ENCODE measurements at regions not wholly inside any gene's neighbourhood (a gene's known extent, or its start where the extent isn't known, plus 50 kb on each side); places are given as distances from the start of the nearest gene placed in this dataset.

DNA sequence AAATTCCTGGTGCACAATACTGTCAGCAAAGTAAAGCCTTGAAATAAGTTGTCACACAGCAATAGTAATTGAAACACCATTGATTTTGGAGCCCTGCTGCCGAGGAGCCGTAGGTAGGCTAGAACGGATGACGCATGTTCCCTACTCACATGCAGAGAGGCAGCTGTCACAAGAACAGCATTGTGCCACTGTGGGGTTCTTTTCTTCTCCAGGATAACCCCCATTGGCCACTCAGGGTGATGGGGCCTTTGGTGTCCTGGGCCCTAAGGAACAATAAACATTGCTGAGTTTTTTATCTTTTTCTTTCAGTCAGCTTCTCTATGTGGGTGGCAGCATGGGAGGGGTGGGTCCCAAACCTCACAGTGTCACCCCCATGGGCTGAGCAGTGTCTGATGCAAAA lies 542.3 kb downstream of the BCOR start:
- Mint-ChIP-seq H3K27me3 (ENCODE audit: insufficient read depth) (peaks cover 11% of the 10 kb centered on the region), H3K36me3 (ENCODE audit: low read depth) (no peaks in the 10 kb centered on the region), H3K9me3 (peaks cover 37% of the 10 kb centered on the region), H3K4me3 (no peak overlapping the region), H3K4me1 (peaks cover 4% of the 10 kb centered on the region), H3K27ac (no peak overlapping the region)
- Histone ChIP-seq H3K9me3 (ENCODE audit: control insufficient read depth, low read length) (peaks cover 18% of the 10 kb centered on the region), H3K9ac (ENCODE audit: extremely low read depth, low read length, poor library complexity, severe bottlenecking) (no peak overlapping the region), H3K27me3 (ENCODE audit: control insufficient read depth, insufficient read depth, low read length, poor library complexity, severe bottlenecking) (no peaks in the 10 kb centered on the region), H3K4me3 (ENCODE audit: low read length) (no peak overlapping the region), H3K36me3 (ENCODE audit: control insufficient read depth, insufficient read depth, low read length) (no peaks in the 10 kb centered on the region), H3K4me1 (ENCODE audit: control insufficient read depth, insufficient read depth, low read length) (no peaks in the 10 kb centered on the region), H3K27ac (ENCODE audit: low read depth, low read length) (no peak overlapping the region)
- no peak for DNase-seq
- WGBS, 2 experiments (ENCODE audit: insufficient coverage in 1 of 2, insufficient read length in 1 of 2), result 83 to 93% methylated on average over 4 of the region's 4 CpGs
- TF ChIP-seq CTCF (conservative IDR thresholded peaks at IDR 0.05), result no peak

DNA sequence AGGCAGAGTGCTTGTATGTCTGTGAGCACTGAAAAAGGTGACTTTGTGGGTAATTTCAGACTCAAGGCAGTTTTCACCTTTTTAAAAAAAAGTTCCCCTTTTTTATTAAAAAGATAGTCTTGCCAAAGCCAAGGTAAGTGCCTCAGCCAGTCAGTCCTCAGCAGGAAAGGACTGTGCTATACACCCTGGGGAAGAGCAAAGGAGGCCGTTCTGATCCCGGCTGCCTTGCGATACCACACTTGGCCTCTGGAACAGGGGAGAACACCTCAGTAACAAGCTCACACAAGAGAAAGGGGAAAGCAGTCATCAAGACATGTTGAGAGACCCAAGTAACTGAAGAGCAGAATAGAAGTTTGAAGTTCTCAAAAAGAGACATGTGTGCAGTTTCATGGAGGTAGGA lies 541.7 kb downstream of the BCOR start:
- Histone ChIP-seq H3K4me1 (ENCODE audit: control insufficient read depth, insufficient read depth, low read length) (no peaks in the 10 kb centered on the region), H3K27ac (ENCODE audit: low read depth, low read length) (no peak overlapping the region), H3K4me3 (ENCODE audit: low read length) (no peak overlapping the region), H3K9me3 (ENCODE audit: control insufficient read depth, low read length) (peaks cover 18% of the 10 kb centered on the region), H3K27me3 (ENCODE audit: control insufficient read depth, insufficient read depth, low read length, poor library complexity, severe bottlenecking) (no peaks in the 10 kb centered on the region), H3K9ac (ENCODE audit: extremely low read depth, low read length, poor library complexity, severe bottlenecking) (no peak overlapping the region), H3K36me3 (ENCODE audit: control insufficient read depth, insufficient read depth, low read length) (no peaks in the 10 kb centered on the region)
- H3K27ac Mint-ChIP-seq, result no peak overlapping the region
- DNase-seq, result peak; percentile 63
- no peak overlapping the region for H3K4me3 Mint-ChIP-seq
- peaks cover 4% of the 10 kb centered on the region for H3K4me1 Mint-ChIP-seq
- WGBS, 2 experiments (ENCODE audit: insufficient coverage in 1 of 2, insufficient read length in 1 of 2), result 80 to 89% methylated on average over 1 to 3 of the region's 3 CpGs
- H3K27me3 Mint-ChIP-seq (ENCODE audit: insufficient read depth), result peaks cover 7% of the 10 kb centered on the region
- peaks cover 40% of the 10 kb centered on the region for H3K9me3 Mint-ChIP-seq
- TF ChIP-seq CTCF (conservative IDR thresholded peaks at IDR 0.05), result peak; percentile 49
- H3K36me3 Mint-ChIP-seq (ENCODE audit: low read depth), result no peaks in the 10 kb centered on the region

GRCh38 chrX:39559229-39559628 lies 538.5 kb downstream of the BCOR start:
- Histone ChIP-seq H3K27me3 (ENCODE audit: control insufficient read depth, insufficient read depth, low read length, poor library complexity, severe bottlenecking) (no peaks in the 10 kb centered on the region), H3K4me3 (ENCODE audit: low read length) (no peak overlapping the region)
- no peaks in the 10 kb centered on the region for H3K4me1 Mint-ChIP-seq

More at GRCh38 chrX:39559229-39559628, 538.5 kb downstream of the BCOR start:
- no peak overlapping the region for H3K27ac Mint-ChIP-seq
- no peak overlapping the region for H3K9ac ChIP-seq (ENCODE audit: extremely low read depth, low read length, poor library complexity, severe bottlenecking)
- no peaks in the 10 kb centered on the region for H3K36me3 ChIP-seq (ENCODE audit: control insufficient read depth, insufficient read depth, low read length)
- WGBS, 2 experiments (ENCODE audit: insufficient coverage in 1 of 2, insufficient read length in 1 of 2), result 100% methylated on average over 1 to 3 of the region's 4 CpGs
- no peak overlapping the region for H3K27ac ChIP-seq (ENCODE audit: low read depth, low read length)
- peaks cover 8% of the 10 kb centered on the region for H3K27me3 Mint-ChIP-seq (ENCODE audit: insufficient read depth)
- H3K9me3 Mint-ChIP-seq, result peaks cover 32% of the 10 kb centered on the region
- no peak for DNase-seq
- no peaks in the 10 kb centered on the region for H3K4me1 ChIP-seq (ENCODE audit: control insufficient read depth, insufficient read depth, low read length)
- H3K4me3 Mint-ChIP-seq, result no peak overlapping the region
- no peak for TF ChIP-seq CTCF (conservative IDR thresholded peaks at IDR 0.05)
- peaks cover 8% of the 10 kb centered on the region for H3K9me3 ChIP-seq (ENCODE audit: control insufficient read depth, low read length)
- H3K36me3 Mint-ChIP-seq (ENCODE audit: low read depth), result no peaks in the 10 kb centered on the region

Data from endodermal cell (in vitro differentiated cells).